ENCODE measurements at regions not wholly inside any gene's neighbourhood (a gene's known extent, or its start where the extent isn't known, plus 50 kb on each side); places are given as distances from the start of the nearest gene placed in this dataset.

GRCh38 chr20:59403261-59403961 is 103.0 kb downstream of the EDN3 start:
- peak; percentile 57 to 65 for DNase-seq (ENCODE audit: low read depth in 2 of 2)

- no peak for DNase-seq (ENCODE audit: low read depth in 2 of 2)
These were observed 103.5 kb downstream of the EDN3 start for GRCh38 chr20:59403962-59404314.

GRCh38 chr20:59404749-59405148 is 104.3 kb downstream of the EDN3 start:
- no peak for DNase-seq (ENCODE audit: low read depth in 2 of 2)

DNA sequence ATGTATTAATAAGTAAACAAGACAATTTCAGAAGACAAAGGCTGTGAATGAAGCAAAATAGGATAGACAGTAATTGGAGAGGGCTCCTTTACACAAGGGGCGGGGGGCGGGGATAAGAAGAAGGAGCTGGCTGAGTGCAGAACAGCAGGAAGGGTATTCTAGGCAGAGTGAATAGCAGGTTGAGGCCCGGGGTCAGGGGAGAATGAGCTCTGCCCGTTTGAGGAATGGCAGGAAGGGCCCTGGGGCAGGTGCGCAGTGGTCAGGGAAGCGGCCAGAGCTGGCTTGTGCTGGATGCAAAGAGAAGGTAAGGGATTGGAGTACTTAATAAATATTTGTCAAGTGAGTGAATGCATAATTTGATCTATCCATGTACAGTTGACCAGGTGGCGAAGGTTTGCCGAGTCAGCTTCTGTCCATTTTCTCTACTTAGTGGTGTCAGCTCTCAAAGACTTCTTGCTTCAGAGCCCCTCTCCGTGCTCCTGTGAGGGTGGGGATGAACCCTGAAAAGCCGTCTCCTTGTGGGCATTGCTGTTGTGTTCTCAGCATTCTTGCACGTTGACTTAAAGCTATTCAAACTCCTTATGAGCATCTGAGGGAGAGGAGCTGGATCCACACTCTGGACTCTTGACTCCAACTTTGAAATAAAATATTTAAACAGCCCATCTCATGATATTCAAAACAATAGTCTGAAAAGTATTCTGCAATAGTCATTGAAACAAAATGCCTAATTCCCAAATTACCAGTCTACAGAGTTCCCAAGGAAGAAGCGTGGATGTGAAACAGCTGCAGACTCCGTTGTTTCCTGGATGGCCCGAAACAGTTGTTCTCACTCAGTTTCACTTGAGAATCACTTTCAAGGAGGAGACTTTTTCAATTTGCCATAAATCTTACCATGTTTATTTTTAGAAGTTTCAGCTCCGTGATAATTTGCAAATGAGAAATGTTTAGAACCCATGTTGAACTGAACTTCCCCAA is 105.1 kb downstream of the EDN3 start:
- DNase-seq (ENCODE audit: low read depth in 2 of 2), result no peak

GRCh38 chr20:59406446-59406845 is 106.0 kb downstream of the EDN3 start:
- no peak for DNase-seq (ENCODE audit: low read depth in 2 of 2)

- DNase-seq (ENCODE audit: low read depth in 2 of 2), result no peak
These were observed 110.8 kb downstream of the EDN3 start for GRCh38 chr20:59411170-59411569.

DNA sequence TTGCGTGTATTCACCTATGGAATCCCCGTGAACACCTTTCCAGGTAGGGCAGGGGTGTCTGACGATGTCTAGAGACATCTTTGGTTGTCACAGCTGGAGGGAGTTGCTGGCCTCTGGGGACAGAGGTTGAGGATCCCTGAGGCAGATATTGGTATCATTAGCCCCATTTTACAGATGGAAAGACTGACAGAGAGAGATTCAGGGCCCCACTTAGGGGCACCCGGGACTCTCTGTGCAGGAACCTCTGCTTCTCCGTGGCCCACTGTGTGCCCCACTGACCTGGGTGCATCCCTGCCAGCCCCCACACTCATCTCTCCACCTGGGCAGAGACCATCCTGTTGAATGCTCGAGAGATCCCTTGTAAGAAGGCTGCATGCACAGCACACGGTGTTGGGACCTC is 111.2 kb downstream of the EDN3 start:
- DNase-seq (ENCODE audit: low read depth in 2 of 2), result no peak

GRCh38 chr20:59412181-59412580 is 111.8 kb downstream of the EDN3 start:
- DNase-seq (ENCODE audit: low read depth in 2 of 2), result no peak

- DNase-seq (ENCODE audit: low read depth in 2 of 2), result no peak
These were observed 112.5 kb downstream of the EDN3 start for GRCh38 chr20:59412875-59413284.

DNA sequence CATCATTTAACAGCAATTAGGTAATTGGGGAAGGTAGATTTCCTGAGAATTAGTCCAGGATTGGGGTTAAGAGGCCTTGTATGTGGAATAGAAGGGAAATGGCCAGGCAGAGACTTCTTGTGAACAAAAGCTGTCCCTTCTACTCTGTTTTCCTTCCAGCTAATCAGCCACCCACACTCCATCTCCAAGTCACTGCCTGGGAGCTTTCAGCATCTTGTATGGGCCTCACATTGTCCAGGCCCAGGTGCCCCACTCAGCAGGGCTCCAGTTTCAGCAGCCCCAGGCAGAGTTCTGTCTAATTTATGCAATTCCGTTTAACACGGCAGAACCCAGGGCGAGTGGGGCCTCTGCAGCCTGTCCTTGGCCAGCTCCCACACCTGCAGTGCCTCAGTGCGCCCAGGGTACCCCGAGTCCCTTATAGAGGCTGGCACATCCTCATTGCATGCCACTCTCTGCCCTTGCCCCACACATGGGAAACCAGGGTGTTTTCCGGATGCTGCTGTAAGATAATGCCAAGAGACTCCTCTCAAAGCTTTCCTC is 113.0 kb downstream of the EDN3 start:
- DNase-seq (ENCODE audit: low read depth in 2 of 2), result no peak

DNA sequence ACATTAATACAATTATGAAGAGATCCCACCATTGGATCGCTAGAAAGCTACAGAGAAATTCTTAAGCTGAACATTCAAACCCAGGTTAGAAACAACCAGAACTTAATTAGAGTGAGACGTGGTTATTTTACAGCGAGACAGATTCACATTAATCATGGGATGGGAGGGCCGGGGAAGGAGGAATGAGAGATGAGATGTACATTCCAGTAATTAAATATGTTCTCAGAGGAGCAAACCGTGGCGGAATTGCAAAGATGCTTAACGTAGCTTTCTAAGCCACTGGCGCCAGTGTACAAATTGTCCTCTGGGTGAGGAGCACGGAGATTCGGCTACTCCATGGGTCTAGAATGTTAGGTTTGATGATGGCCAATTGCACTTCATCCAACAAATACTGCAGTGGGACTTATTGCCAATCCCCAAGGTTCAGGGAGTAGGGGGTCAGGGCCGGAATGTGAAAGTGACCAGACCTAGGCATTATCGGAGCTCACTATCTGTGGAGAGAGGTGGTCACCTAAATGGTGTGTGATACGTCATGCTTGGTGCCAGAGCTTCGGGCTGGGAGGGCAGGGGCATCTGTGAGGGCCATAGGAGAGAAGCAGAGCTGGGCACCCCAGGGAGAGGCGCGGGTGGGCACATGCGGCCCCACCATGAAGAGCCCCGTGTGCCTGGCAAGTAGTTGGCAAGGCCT is 114.7 kb downstream of the EDN3 start:
- no peak for DNase-seq (ENCODE audit: low read depth in 2 of 2)

DNA sequence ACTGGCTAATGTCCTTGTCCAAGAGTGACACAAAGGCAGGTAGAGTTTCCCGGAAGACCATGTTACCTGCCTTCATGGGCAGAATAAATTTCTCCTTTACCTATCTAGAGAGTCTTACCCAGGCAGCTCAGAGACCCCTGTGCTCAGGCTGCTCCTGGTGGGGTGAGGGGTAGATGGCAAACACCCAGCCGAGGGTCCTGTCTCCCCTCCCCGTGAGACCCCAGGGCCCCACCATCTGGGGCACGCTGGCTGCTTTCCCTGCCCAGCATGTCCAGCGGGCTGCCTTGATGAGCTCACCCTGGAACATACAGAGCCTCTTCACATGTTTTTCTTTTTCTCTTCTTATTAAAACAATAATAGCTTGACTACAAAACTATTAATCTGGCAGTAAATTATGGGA is 116.5 kb downstream of the EDN3 start:
- no peak for DNase-seq (ENCODE audit: low read depth in 2 of 2)

DNA sequence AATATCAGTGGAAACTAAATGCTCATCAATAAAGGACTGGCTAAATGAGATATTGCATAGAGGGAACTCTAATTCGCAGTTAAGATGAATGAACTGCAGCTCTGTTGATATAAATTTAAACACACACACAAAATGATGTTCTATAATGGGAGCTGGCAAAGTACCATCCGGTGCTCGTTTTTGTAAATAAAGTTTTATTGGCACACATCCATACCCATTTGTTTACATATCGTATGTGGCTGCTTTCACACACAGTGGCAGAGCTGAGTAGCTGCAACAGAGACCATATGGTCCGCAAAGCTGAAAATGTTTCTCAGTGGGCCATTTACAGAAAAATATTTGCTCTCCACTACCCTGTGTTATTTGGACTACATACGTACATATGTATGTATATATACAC is 120.7 kb downstream of the EDN3 start:
- no peak for DNase-seq (ENCODE audit: low read depth in 2 of 2)

DNA sequence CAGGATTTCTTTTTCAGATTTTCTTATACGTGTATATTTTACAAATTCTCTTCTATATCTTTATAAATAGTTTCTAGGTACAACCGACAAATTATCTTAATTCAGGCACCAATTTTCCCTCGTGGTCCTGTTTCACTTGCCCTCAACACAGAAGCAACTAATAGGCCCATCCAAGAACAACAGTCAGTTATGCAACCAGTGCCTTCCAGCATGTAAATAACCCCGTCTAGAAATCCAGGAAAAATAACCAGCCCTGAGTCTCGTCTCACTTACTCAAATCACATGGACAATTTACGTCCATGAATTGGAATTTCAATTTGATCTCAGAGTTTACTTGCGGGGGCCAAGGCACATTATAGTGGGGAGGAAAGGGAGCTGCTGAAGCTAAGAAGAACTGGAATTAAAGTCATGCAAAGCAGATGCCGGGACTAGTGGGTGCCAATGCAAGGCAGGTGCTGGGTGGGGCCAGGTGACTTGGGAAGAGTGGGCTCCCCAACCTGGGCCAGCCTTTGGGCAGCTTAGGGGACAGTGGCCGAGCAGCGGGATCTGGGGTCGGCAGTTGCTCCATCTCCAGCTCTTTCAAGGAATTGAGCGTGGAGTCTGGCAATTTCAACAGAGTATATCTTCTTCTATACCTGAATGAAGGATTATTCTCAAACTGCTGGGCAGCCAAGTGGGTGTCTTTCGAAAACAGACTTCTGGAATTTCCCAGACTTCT is 121.7 kb downstream of the EDN3 start:
- DNase-seq (ENCODE audit: low read depth in 2 of 2), result no peak

DNA sequence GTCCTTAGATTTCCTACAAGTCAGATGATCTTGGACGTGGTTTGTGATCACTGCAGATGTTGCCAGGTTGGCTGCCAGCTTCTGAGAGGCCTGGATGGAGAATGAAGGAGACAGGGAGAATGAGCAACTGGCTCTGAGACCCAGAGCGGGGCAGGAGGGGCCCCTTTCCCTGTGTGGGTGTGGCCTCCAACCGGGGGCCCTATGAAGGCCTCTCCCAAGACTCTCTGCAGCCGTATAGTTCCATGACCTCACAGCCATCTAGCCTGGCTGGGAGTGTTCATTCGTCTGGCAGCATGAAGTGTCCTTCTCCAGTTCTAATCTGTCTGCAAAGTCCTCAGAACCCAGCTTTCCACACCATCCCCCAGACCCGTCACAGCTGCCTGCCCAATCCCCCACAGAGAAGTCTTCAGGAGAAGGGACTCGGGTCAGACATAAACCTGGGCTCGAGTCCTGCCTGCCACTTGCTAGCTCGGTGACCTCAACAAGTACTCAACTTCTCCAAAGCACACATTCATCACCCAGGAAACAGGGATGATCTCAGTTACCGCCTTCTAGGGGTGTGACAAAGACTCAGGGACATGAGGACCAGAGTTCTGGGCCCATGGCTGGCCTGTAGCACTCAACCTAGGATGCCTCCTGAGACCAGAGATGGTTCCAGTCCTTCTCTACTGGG is 122.6 kb downstream of the EDN3 start:
- DNase-seq (ENCODE audit: low read depth in 2 of 2), result no peak

- no peak for DNase-seq (ENCODE audit: low read depth in 2 of 2)
These were observed 124.6 kb downstream of the EDN3 start for GRCh38 chr20:59424976-59425375.

- DNase-seq (ENCODE audit: low read depth in 2 of 2), result no peak
These were observed 125.2 kb downstream of the EDN3 start for GRCh38 chr20:59425572-59425971.

DNA sequence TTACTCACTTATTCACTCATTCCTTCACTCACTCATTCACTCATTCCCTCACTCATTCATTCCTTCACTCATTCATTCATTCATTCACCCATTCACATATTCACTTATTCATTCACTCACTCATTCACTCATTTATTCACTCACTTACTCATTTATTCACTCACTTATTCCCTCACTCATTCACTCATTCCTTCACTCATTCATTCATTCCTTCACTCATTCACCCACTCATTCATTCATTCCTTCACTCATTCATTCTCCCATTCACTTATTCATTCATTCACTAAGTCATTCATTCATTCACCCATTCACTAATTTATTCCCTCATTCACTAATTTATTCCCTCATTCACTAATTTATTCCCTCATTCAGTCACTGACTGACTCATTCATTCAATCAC is 127.6 kb downstream of the EDN3 start:
- DNase-seq (ENCODE audit: low read depth in 2 of 2), result no peak

DNA sequence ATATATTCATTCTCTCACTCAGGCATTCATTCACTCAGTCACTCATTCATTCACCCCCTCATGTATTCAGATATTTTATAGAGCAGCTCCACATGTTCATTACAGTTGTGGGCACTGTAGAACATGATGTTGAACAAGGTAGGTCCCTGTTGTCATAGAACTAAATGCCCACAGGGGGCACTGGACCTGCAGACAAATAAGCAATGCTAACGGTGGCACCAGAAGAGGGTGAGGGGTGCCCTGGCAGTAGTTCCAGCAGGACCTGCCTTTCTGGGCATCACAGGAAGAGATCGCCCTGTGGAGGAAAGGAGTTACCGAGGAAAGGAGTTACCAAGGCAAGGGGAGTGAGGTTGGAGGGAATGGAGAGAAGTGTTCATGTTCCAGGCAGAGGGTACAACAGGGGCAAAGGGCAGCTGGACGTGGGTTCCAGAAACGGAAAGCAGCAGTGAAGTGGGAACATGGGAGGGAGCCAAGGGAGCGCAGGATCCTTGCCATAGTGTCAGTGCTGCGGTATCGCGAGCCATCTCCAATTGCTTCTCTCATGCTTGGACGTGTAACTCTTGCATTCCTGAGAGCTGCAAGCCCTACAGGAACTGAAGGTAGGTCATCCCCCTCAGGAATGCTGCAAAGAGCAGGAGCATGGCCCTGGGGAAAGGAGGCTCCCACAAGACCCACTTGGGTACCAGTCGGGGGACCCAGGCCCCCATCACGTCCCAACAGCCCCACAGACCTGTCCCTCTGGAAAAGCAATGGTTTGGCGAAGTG is 128.2 kb downstream of the EDN3 start:
- no peak for DNase-seq (ENCODE audit: low read depth in 2 of 2)

DNA sequence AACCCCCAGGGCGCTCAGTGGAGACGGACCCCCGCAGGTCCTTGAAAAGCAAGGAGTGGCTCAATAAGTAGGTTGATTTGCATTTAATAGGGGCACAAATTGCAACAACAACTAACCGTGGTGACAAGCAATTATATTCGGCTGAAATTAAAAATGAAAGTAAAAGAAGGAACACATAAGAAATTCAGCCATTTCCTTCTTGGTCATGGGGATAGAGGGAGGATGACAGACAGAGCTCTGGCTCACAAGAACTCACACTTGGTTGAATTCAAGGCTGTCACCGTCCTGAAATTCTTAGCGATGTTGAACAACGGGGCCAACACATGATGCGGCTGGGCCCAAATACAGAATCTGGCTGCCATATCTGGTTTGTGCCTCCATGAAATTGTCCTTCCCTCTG is 129.0 kb downstream of the EDN3 start:
- DNase-seq (ENCODE audit: low read depth in 2 of 2), result no peak

All from stimulated activated CD8-positive, alpha-beta memory T cell treated with anti-CD3 and anti-CD28 coated beads, Interleukin-2, amount 100 ng/mL, for 48 hours (primary cell).